HG03139 (cell line): ENCODE measurements at regions not wholly inside any gene's neighbourhood (a gene's known extent, or its start where the extent isn't known, plus 50 kb on each side); places are given as distances from the start of the nearest gene placed in this dataset.
"Not testable (repeated sequence)": the region's sequence is repeated elsewhere in the genome, so short reads cannot be mapped to it uniquely, and the experiment has no call there.

Experiments used
- ATAC-seq: cut with Tn5 transposase; IDR thresholded peaks from one replicate; pipeline ENCODE4 v1.9.1; 2021; ENCODE audit not compliant: unreplicated experiment

DNA sequence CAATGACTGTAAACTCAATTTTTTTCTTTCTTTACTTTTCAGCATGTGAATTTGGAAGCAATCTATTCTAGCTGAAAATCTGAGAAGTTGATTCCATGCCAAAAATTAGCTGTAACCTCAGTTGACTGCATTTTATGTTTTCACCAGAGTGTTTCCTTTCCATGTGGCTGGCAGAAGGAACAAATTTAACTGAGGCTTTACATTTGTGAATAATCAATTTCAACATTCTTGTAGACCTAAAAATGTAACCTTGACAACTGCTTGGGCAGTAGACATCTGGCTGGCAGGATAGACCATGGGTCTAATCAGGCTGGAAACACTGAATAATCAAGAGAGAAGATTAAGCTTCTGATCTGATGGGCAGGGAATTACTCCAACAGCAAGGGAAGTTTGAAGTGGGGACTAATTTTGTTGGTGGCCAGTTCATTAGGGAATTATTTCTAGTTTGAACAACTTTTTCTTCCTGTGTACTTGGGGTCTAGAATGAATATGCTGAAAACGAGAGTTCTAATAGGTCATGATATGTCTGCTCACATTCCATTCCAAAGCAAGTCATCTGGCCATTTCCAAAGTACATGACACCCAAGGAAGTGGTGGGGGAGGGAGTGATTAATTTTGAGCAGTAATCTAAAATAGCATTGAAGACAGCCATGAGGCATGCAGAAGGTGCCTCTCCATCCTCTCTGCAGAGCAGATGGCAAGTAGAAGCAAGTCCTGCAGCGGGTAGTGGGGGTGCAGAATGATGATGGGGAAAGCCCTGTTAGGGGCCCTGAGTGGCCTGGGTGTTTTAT, 68.2 kb downstream of the ATP23 start:
- ATAC-seq = no peak

DNA sequence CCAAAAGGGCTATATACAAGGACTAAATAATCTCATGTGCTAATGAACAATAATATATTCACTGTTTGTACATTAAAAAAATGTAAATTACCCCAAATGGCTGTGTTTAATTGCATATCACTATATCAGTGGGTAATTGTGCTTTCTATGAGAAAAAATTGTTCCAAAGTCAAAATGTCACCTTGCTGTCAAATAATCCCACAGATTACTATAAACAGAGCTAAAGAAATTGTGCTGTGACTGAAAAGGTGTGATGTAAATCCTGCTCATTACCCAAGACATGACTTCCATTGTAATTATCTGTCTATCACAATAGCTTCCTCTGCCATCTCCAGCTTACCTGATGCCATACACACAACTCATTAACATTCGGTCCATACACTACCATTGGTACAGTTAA, 70.3 kb downstream of the ATP23 start:
- no peak for ATAC-seq

DNA sequence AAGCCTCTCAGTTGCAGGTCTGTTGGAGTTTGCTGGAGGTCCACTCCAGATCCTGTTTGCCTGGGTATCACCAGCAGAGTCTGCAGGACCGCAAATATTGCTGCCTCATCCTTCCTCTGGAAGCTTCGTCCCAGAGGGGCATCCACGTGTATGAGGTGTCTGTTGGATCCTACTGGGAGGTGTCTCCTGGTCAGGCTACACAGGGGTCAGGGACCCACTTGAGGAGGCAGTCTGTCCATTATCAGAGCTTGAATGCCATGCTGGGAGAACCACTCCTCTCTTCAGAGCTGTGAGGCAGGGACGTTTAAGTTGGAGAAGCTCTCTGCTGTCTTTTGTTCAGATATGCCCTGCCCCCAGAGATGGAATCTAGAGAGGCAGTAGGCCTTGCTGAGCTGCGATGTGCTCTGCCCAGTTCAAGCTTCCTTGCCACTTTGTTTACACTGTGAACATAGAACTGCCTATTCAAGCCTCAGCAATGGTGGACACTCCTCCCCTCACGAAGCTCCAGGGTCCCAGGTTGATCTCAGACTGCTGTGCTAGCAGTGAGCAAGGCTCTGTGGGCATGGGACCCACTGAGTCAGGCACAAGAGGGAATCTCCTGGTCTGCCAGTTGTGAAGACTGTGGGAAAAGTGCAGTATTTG, 81.1 kb downstream of the ATP23 start:
- not testable (repeated sequence) for ATAC-seq

DNA sequence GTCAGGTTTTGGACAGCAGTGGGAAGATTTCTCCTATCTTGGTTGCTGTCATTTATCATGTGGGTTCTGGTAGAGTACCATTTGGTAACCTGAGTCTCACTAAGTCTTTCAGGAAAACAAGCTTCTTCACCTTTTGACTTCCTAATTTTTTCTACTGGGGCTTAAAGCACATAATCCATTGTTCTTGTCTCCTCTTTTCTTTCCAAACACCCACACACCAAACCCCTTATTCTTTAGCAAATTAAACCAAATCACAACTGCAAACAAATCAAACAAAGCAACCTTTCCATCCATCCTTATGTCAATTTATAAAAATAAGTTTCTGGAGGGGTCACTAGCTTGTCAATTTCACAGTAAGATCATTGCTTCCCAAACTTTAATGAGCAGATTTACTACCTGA, 84.1 kb downstream of the ATP23 start:
- no peak for ATAC-seq

DNA sequence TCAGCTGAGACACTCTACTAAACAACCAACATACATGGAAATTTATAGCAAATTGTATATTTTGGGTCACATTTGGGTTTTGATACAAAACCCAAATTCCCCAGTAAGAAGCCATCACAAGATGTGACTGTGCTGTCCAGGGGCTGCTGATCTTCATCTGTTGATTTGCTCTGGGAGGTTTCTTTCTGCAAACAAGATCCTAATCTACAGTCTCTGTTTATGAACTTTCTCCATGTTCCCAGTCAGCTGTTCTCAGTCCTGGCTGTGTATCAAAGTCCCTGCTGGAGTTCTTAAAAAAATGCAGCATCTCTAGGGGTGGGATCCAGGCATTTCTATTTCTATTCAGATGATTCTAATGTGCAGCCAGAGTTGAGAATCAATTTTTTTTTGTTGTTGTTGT, 85.1 kb downstream of the ATP23 start:
- no peak for ATAC-seq

DNA sequence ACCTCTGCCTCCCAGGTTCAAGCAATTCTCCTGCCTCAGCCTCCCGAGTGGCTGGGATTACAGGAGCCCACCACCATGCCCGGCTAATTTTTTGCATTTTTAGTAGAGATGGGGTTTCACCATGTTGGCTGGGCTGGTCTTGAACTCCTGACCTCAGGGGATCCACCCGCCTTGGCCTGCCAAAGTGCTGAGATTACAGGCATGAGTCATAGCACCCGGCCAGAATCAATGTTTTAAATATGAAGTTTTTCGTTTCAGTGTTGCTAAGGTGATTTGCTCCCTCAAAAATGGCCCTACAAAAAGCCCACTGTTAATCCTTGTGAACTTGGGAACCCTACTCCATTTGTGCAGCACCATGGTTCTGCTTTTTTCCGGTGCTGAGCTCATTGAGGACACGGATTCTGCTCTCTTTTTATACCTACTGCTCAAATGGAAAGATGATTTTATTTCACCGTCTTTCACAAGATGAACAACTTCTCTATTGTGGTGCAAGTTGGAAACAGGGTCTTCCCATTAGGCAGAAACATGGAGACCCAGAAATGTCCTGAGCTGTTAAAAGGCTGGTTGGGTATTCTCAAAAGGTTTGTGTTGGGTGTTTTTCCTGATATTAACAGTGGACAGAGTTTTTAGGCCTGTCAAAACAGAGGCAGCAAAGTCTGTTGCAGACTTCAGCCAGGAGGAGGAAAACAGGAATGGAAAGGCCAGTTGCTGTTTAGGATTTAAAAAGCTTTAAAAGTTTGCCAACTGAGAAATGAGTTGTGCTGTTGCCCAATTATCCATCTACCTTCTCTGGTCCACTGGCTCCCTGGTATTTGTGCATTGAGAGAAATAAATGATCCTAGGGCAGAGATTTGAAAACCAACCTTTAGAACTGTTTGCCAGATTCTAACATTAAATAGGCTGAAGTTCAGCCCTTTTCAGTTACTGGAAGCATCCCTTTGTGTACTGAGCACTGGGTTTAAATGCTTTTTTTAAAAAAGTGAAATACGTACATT, 85.8 kb downstream of the ATP23 start:
- ATAC-seq = no peak

DNA sequence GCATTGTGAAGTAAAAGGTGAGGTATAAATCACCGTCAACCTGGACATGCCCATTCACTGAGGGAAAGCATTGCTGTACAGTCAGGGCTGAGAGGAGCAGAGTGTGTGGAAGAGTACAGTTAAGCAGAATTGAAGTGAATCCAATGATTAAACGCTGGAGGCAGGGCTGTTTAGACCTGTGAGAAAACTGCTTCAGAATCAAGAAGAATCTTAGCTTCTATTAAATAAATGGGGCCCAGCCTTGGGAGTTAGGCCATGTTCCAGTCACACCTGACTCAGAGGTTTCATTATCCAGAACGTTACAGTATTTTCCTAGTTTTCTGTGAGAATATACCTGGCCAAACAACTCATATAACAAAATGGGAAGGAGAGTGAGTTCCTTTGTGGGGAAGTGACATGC, 86.9 kb downstream of the ATP23 start:
- ATAC-seq = no peak

DNA sequence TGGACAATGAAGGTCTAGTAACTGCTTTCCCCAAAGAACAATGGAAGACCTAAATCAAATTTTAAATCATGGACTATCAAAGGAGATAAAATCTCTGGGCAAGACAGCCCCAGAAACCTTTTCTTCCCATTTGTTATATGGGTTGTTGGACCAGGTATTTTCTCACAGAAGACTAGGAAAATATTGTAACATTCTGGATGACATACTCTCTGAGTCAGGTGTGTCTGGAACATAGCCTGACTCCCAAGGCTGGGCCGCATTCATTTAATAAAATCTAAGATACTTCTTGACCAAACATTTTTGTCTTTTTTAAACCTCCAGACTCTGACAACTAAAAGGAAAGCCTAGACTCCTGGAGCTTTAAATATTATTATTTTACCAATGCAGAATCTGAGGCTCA, 87.9 kb downstream of the ATP23 start:
- no peak for ATAC-seq

DNA sequence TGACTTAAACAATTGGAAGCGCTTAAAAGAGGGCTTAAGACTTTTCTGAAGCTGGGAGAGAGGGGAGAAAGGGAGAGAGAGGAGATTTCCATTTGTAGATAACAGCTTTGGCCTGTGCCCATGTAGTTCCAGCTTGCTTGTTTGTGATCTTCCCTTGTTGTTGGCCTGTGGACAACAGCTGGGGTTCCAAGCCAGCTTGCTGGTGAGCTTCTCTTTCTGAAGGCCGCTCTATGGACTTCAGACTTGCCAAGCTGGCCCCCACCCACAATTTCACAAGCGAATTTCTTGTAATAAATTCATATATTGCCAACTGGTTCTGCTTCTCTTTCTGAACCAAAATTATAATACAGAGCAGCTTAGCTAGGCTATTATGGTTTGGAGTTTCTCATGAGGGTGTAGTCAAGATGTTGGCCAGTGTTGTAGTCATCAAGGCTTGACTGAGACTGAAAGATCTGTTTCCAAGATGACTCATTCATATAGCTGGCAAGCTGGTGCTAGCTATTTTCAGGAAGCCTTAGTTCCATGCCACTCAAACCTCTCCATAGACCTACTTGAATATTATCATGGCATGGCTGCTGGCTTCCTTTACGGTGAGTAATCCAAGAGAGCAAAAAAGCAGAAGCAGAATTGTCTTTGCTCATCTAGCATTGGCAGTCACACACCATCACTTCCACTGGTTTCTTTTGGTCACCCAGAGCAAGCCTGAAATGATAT, 89.4 kb downstream of the ATP23 start:
- no peak for ATAC-seq

DNA sequence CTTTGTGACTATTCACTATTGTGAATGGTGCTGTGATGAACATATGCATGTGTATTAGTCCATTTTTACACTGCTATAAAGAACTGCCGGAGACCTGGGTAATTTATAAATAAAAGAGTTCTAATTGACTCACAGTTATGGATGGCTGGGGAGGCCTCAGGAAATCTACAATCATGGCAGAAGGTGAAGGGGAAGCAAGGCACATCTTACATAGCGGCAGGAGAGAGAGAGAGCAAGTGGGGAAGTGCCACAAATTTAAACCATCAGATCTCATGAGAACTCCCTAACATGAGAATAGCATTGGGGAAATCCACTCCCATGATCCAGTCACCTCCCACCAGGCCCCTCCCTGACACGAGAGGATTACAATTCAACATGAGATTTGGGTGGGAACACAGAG, 90.8 kb downstream of the ATP23 start:
- no peak for ATAC-seq

DNA sequence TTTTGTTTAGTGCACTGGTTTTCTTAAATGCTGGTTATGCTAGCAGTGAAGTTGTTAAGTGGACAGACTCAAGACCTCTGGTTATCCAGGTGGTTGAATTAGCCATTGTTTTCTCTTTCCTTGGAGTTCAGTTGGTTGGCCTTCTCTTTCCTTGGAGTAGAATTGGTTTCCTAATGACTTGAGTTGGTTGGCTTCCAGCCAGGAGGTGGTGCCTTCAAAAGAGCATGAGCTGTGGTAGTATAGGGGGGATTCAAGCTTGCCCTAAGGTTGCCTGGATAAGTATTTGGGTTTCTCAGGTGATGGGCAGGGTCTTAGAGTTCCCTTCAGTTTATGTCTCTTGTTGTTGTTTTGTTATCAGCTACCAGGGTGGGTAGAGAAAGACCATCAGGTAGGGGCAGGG, 92.5 kb downstream of the ATP23 start:
- ATAC-seq = no peak

DNA sequence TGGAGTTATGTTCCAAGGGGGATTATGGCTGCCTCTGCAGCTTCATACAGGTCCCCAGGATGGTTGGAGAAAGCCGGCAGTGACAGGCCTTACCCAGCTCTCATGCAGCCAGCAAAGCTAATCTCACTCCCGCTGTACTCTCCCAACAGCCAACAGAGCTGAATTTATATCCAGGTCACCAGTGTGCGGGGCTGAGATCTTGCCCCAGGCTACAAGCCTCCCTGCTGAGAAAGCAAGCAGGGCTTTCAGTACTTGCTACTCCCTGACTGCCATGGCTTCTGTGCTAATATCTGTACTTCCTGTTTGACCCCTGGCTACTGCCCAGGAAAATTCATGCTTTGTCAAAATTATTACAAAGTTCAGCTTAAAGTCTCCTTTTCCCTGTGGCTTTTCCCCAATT, 92.9 kb downstream of the ATP23 start:
- ATAC-seq = no peak

DNA sequence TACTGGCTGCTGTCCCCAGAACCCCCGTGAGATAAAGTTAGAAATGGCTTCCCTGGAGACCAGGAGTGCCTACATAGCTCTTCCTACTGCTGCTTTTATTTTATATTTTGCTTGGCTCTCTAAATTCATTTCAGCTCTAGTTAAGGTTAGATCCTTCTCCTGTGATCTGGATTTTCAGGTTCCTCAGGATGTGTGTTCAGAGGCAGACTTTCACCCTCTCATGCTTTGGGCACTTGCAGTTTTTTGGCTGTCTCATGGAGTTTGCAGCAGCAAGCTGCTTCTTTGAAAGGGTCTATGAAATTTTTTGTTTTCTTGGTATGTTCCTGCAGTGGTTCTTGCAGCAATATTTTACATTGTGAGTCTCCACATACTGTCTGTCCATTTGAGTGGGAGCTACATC, 93.3 kb downstream of the ATP23 start:
- ATAC-seq = no peak

DNA sequence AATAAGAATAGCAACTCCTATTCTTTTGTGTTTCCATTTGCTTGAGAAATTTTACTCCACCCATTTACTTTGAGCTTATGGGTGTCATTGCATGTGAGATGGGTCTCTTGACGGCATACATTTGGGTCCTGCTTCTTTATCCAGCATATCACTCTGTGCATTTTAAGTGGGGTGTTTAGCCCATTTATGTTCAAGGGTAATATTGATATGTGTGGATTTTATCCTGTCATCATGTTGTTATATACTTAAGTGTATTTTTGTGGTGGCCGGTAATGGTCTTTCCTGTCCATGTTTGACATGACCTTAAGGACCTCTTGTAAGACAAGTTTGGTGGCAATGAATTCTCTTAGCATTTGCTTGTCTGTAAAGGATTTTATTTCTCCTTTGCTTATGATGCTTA, 100.1 kb downstream of the ATP23 start:
- ATAC-seq = no peak

DNA sequence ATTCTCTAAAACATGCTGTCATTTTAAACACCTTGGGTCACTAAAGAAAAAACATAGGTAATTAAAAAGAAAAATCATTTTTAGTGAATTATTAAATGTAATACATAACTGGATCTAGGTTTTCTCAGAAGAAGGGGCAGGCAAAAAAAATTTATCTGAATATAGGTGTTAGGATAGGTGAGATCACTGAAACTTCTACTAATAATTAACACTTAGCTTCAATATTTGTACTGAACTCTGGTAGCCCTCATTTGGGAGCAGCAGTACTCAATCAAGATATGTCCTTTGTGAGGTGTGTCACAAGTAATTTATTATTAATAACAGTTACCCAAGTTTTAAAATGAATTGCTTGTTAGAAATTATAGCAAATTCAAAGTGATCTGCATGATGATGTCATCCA, 103.6 kb downstream of the ATP23 start:
- ATAC-seq = no peak

DNA sequence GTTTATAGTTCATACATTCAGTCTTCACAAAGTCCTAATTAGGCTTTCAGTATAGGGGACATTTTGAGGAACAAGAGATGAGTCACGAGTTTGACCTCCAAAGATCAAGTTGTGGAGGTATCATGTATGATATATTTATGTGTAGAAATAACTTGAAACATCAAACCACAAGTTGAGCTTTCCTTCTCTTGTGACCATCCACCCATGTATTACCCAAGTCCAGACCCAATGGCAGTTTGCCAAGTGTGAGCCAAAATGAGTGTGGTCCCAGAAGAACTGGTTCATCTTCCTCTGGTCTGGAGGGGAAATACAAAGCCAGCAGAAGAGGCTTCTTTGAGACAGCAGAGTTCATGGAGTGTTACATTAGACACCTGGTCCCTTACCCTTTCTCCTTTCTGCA, 104.9 kb downstream of the ATP23 start:
- ATAC-seq = no peak

DNA sequence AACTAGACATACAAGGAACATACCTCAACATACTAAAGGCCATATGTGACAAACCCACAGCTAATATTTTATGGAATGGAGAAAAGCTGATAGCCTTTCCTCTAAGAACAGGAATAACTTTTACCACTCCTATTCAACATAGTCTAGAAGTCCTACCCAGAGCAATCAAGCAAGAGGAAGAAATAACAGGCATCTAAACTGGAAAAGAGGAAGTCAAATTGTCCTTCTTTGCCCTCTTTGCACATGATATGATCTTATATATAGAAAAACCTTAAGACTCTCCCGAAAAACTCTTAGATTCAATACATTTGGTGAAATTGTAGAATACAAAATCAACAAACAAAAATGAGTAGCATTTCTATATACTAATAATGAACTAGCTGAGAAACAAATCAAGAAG, 110.0 kb downstream of the ATP23 start:
- no peak for ATAC-seq

DNA sequence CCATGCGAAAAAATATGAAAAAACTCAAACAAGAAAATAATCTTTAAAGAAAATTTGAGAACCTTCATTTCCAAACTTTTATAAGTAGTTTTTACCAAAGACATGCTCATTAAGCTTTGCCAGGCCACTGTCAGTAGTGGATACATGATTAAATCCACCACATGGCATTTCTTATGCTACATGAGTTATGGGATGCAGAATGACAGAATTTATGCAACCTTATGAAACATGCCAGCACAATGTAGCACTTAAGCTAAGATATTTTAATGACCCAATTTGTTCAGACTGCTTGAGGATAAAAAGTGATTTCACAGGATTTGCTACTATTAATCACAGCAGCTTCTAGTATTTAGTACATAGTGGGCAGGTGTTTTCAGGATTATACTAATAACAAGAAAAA, 123.3 kb downstream of the ATP23 start:
- no peak for ATAC-seq

DNA sequence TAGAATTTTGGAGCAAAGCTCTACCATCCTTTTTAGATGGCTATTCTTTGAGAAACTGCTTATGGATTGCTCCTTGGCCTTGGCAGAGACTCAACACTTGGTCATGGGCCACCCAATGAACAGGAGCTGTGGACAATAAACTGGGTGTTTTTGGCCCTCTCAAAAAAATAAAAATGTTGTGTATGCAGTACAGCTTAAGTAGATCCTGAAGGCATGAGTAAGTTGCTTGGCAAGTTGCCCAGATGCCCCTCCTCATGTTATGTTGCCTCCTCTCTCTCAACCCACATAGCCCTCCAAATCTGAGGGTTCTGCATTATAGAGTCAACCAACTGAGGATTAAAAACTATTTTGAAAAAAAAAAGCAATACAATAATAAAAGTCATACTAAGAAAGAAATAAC, 124.9 kb downstream of the ATP23 start:
- no peak for ATAC-seq

DNA sequence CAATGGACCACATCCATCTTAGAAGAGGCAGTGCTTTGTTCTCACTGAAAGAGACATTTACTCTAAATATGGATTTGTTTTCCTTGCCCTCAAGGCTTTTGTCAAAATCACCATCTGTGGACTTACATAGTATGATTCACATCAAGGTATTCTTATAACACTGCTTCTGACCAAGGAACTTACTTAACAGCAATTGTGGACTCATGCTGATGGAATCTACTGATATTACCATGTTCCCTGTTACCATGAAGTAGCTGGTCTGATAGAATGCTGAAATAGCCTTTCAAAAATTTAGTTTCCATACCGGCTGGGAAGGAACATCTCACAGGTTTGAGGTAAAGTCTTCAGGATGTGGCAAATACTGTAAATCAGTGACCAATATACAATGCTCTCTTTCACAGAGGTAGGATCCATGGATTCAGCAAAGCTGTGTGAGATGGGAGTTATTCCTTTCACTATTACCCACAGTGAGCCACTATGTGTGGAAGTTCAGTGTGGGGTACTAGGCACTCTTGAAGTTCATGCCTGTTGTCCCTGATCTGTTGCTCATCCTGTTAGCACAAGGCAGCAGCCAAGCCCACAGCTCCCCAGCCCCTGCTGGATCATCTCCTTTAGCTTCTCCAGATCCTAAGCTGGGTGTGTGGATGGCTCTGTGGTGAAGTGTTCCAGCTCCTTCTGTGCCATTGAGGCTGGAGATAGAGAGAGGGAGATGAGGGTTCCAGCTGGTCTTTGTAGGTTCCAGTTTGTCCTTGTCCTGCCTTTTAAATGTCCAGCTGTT, 126.4 kb downstream of the ATP23 start:
- ATAC-seq = no peak
